HPDE6-E6E7 (cell line): ENCODE measurements at regions not wholly inside any gene's neighbourhood (a gene's known extent, or its start where the extent isn't known, plus 50 kb on each side); places are given as distances from the start of the nearest gene placed in this dataset.
"Not testable (repeated sequence)": the region's sequence is repeated elsewhere in the genome, so short reads cannot be mapped to it uniquely, and the experiment has no call there.

Experiments
- DNase-seq: peaks from one replicate; pipeline ENCODE4 v3.0.0; 2011; ENCODE audit warnings: missing footprints; ENCODE audit errors: extremely low spot score

GRCh38 chr5:100379254-100379858, 155.8 kb upstream of the FAM174A start:
- not testable (repeated sequence) for DNase-seq

- DNase-seq, result not testable (repeated sequence)
Measured at GRCh38 chr5:100364757-100365478, 170.3 kb upstream of the FAM174A start.

GRCh38 chr5:100364343-100364742, 170.8 kb upstream of the FAM174A start:
- not testable (repeated sequence) for DNase-seq

- DNase-seq, result not testable (repeated sequence)
Measured at GRCh38 chr5:100359998-100360397, 175.2 kb upstream of the FAM174A start.

GRCh38 chr5:100346269-100346668, 188.9 kb upstream of the FAM174A start:
- DNase-seq, result not testable (repeated sequence)

GRCh38 chr5:100341485-100341884, 193.7 kb upstream of the FAM174A start:
- DNase-seq, result not testable (repeated sequence)

GRCh38 chr5:100322483-100322882, 212.7 kb upstream of the FAM174A start:
- no peak for DNase-seq

GRCh38 chr5:100319885-100320284, 215.3 kb upstream of the FAM174A start:
- DNase-seq, result no peak

GRCh38 chr5:100313657-100314056, 221.5 kb upstream of the FAM174A start:
- no peak for DNase-seq

GRCh38 chr5:100311806-100312205, 223.4 kb upstream of the FAM174A start:
- DNase-seq, result peak; percentile 4

- no peak for DNase-seq
Measured at GRCh38 chr5:100306000-100306399, 229.2 kb upstream of the FAM174A start.

GRCh38 chr5:100303216-100303615, 232.0 kb upstream of the FAM174A start:
- no peak for DNase-seq

- DNase-seq, result no peak
Measured at GRCh38 chr5:100299261-100299660, 235.9 kb upstream of the FAM174A start.

- DNase-seq, result no peak
Measured at GRCh38 chr5:100276071-100276470, 259.1 kb upstream of the FAM174A start.

GRCh38 chr5:100275631-100276030, 259.5 kb upstream of the FAM174A start:
- no peak for DNase-seq

GRCh38 chr5:100273846-100274580, 261.2 kb upstream of the FAM174A start:
- no peak for DNase-seq

GRCh38 chr5:100270023-100270771, 265.0 kb upstream of the FAM174A start:
- DNase-seq, result no peak

- DNase-seq, result no peak
Measured at GRCh38 chr5:100260968-100261367, 274.2 kb upstream of the FAM174A start.

GRCh38 chr5:100252944-100253343, 282.2 kb upstream of the FAM174A start:
- no peak for DNase-seq

GRCh38 chr5:100252037-100252436, 283.1 kb upstream of the FAM174A start:
- no peak for DNase-seq

- no peak for DNase-seq
Measured at GRCh38 chr5:100249884-100250269, 285.3 kb upstream of the FAM174A start.
